Inflammatory macrophage (primary cell): ENCODE measurements at regions not wholly inside any gene's neighbourhood (a gene's known extent, or its start where the extent isn't known, plus 50 kb on each side); places are given as distances from the start of the nearest gene placed in this dataset.
"Not testable (repeated sequence)": the region's sequence is repeated elsewhere in the genome, so short reads cannot be mapped to it uniquely, and the experiment has no call there.

ENCODE experiments used
- DNase-seq, 2 donors: peaks; one replicate each; pipeline ENCODE4 v3.0.0-alpha.2; 2020 to 2022

DNA sequence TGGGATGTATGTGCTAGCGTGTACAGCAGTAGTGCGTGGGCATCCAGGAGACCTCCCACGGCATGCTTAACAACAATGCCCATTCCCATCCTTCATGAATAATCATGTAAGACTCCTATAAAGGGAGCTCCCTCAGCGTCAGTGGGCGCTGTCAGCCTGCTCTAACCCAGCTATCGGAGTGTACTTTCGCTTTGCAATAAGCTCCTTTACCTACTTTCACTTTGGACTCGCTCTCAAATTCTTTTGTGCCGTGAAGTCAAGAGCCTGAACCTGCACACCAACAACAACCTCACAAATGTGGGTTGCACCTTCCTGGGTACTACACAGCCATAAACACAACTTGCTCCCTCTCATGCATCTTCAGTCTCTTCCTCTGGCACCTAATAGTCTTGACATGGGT is 114.8 kb upstream of the PAXBP1 start:
- DNase-seq, result no peak

DNA sequence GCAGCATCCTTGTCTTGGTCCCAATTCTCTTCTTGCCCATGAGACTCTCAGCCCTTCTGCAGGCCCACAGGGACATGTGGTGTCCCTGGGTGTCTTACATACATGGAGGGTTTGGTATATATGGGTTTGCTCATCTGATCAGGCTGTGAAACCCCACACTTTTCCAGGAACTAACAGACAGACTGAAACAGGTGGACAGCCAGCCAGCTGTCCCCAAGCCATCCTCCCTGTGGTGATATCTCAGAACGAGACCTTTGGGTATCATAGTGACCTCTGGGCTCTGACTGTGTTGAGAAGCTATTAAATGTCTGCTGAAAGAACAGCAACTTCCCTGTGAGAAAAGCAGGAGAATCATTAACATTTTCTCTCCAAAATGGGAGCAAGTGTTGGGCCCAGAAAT is 115.5 kb upstream of the PAXBP1 start:
- no peak for DNase-seq

DNA sequence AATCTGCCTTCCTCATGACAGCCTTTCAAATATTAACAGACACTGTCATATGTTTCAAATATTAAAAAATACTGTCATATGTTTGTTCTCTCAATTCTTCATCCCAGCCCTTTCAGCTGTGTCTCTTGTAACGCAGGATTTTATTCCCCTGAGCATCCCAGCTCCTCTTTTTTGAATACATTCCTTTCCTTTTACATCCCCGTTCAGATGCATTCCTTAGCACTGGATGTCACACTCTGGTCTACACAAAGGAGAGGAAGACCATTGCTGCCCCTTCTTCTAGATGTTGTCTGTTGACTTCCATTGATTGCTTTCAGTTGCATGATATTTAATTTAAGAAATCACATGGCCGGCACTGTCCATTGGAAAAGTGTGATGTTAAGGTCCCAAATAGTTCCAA is 117.4 kb upstream of the PAXBP1 start:
- no peak for DNase-seq

DNA sequence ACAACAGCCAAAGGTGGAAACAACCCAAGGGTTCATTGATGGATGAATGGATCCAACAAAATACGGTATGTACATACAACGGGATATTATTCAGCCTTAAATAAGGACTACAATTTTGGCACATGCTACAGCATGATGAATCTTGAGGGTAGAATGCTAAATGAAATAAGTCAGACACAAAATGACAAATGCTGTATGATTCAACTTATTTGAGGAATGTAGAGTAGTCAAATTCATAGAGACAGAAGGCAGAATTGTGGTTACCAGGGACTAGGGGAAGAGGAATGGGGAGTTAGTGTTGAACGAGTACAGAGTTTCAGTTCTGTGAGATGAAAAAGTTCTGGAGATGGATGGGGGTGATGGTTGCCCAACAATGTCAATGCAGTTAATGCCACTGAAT is 118.0 kb upstream of the PAXBP1 start:
- DNase-seq, result no peak

DNA sequence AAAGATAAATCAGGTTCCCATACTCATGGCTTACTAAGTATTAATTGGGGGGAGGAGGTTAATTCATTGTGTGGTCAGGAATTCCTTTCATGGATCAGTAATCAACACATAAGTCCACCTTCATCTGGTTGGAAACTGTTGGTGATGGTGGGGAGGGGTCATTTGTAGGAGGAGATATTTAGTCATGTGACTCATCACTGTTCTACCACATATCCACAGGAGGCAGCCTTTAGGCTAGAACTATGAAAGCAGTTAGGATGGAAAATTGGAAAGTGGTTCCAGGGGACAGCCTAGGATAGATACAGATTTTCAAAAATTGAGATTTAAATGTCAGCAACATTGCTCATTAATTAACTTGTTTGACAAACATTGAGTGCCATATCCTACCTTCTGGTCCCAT is 122.8 kb upstream of the PAXBP1 start:
- no peak for DNase-seq

DNA sequence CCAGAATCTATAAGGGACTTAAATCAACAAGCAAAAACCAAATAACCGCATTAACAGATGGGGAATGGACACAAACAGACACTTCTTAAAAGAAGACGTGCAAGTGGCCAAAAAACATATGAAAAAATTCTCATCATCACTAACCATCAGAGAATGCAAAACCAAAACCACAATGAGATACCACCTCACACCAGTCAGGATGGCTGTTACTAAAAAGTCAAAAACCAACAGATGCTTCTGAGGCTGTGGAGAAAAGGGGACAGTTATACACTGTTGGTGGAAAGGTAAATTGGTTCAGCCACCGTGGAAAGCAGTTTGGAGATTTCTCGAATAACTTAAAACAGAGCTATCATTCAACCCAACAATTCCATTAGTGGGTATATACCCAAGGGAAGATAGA is 124.9 kb upstream of the OLIG2 start:
- DNase-seq, result no peak

GRCh38 chr21:32907521-32907920 is 118.2 kb upstream of the OLIG2 start:
- DNase-seq, result no peak

DNA sequence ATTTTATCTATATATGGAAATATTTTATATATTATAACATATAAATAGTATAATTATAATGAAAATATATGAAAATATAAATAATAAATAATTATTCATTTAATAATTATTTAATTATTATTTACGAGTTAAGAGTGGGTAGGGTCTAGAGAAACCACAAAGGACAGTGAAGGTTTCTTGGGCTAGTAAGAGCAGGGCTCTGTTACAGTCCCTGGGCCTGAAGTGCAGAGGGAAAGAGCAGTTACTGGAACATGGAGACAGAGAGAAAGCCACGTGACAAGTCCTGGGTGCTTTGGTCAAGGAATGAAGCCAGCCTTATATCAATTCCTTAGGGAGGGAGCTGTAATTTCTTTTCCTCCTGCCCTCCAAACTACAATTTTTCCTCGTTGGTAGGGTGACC is 117.2 kb upstream of the OLIG2 start:
- DNase-seq, result no peak

DNA sequence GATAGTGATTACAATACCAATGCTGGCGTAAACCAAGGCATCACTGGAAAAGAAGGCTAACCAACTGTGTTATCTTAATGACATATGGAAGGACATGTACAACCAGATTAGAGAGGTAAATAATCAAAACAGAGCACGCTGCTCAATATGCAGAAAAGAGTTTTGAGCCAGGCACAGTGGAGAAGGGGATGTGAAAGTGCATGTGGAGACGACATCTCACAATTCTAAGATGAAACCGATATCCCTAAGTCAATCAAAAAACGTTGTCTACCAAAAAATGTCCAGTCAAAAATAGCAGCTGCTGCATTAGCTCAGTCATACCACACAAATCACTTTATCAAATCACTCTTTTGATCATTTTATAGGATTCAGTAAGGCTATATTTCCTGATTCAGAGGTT is 116.3 kb upstream of the OLIG2 start:
- no peak for DNase-seq

DNA sequence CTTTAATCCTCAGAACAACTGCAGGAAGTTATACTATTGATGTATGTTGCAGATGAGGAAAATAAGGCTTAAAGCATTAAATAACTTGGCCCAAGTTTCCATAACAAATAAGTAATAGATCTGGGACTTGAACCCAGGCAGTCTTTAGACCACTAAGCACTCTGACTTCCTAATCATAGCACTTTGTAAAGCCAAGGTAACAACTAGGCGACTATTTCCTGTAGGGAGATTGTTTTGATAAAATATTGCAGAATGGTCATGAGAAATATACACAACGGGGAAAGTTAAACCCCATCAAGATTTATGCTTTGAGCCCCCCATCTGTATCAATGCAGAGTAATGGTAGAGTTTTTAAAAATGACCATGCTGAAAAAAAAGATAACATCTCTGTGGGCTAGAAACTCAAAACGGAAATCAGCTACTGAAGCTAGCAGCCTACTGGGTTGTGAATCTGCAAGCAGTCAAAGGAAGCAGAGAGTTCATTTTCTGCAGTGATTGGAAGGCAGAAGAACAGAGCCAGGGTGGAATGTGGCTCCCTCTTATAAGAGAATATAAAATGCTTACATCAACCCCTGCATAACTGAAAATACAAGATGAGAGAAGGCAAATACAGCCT is 111.2 kb upstream of the OLIG2 start:
- no peak for DNase-seq

GRCh38 chr21:32915099-32915498 is 110.6 kb upstream of the OLIG2 start:
- DNase-seq, result no peak

DNA sequence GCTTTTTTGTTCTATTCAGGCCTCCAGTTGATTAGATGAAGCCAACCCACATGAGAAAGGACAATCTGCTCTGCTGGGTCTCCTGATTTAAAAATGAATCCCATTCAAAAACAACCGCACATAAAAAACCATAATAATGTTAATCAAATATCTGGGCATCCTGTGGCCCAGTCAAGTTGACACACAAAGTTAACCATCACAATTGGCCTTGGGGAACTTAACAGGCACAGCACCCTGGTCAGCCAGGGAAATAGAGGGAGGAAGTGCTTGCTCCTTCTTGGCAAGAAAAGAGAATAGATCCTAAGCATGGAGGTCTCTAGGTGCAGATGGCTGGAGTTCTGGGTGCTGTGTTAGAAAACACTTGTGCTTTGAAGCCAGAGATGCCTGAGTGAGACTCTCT is 109.6 kb upstream of the OLIG2 start:
- DNase-seq, result no peak

GRCh38 chr21:32916522-32917099 is 109.1 kb upstream of the OLIG2 start:
- DNase-seq, result peak in 1 of 2 donors; percentile 13

DNA sequence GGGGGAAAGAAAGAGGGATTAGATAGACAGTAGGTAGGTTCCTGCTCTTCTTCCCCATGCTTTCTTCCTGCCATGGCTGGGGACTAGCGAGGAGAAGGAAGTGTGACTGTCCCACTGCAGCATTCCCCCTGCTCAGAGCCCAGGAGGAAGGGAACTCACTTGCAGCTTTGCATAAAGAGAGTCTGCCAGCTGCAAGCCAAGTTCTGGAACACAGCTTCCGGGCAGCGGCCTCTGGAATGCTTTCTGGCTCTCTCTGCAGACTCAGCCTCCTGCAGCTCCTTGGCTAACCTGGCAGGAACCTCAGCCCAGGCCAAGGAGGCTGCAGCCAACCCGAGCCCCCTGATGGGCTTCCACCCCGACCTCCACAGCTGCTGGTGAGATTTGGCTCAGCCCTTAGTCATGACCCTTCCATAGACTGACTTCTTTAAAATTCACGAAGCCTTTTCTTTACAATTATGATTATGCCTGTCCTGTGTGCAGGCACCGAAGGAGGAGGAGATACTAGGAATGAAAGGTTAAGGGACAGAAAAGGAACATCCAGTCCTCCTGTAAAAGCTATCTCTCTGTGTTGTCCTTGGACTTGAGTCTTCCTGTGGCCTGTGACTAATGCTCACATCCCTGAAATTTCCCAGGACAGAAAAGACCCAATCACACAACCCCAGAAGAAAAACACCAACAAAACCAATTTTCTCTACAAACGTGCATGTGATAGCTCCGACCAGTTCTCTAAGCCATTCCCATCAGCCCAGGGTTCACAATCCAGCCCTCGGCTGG is 108.2 kb upstream of the OLIG2 start:
- DNase-seq, result no peak

DNA sequence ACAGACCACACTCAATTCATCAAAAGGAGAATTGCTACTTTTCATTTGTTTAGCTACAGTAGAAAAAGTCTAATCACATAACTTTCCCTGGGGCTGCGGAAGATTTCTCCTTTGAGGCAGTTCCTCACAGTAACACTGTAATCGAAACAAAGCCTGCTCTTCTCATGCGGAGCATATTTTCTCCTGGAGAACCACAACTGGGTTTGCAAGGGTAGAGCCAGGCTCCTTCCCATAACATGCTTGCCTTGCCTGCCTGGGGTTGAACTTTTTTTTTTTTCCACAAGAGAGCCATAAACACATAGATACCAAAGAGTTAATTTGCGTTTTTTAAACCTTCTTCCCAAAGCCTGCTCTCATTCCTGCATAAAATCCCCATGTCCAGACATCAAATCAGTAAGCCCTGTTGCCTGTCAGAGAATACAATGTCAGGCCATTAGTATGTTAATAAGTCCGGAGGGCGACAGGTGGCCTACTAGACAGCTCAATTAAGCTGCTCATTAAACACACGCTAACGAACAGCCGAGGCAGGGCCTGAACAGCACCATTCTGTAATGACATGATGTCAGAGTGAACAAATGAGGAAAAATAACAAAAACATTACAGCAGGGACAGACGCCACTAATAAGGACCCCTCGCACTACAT is 107.1 kb upstream of the OLIG2 start:
- no peak for DNase-seq

GRCh38 chr21:32920474-32920873 is 105.3 kb upstream of the OLIG2 start:
- DNase-seq, result no peak

DNA sequence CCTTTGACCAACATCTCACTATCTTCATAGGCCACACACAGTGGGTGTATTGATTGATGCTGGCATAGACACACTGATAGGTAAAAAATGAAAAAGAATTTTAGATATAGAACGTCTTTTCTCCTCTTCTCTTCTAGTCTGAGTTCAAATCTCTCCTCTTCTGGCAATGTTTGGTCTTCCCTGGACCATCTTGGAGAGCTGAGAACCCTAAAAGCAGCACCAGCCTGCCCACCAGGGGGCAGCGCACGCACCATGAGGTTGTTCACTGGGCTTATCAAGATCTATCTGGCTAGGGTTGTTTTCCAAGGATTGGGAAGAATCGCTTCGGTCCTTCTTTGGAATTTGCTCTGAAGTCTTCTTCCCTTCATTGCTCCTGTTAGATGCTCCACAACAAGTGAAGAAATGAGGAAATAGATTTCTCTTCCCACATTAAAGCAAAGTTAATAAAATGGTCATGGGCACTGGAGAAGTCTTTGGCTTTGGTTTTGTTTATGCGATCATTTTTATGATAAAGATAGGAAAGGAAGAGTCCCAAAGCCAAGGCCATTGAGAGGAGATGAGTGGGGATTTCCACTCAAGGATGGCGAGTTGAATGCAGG is 104.0 kb upstream of the OLIG2 start:
- peak; percentile 56 to 68 for DNase-seq

- DNase-seq, result no peak
Observed at GRCh38 chr21:32925098-32925497, 100.6 kb upstream of the OLIG2 start.

DNA sequence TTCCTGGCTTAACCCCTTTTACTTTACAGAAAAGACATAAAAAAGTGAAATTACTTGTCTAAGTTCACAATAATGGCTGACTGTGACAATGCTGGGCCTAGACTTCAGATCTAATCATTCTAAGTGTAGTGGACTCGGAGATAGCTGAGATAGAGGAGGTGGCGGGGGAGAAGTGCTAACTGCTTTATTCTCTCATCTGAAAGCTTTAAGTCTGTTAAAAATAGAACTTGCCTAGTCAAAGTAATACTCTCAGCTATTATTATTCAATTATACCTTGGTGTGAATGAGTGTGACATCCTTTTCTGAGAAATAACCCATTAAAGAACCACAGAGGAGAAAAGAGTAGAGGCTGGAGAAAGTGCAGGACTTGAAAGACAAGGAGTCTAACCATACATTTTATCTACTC is 96.1 kb upstream of the OLIG2 start:
- DNase-seq, result no peak

- no peak for DNase-seq
Observed at GRCh38 chr21:32930673-32931072, 95.1 kb upstream of the OLIG2 start.

DNA sequence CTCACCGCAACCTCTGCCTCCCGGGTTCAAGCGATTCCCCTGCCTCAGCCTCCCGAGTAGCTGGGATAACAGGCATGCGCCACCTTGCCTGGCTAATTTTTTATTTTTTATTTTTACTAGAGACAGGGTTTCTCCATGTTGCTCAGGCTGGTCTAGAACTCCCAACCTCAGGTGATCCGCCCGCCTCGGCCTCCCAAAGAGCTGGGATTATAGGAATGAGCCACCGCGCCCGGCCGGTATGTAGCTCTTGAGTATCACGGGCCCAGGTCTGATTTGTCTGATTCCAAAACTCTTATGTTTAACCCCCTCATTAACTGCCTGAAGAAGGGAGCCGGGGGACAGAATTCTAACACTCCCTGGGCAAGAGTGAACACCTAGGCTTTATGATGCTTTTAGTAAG is 91.7 kb upstream of the OLIG2 start:
- not testable (repeated sequence) for DNase-seq

- DNase-seq, result no peak
Observed at GRCh38 chr21:32934829-32935228, 90.9 kb upstream of the OLIG2 start.
